IPS DF 4.7 (cell line): ENCODE measurements at regions not wholly inside any gene's neighbourhood (a gene's known extent, or its start where the extent isn't known, plus 50 kb on each side); places are given as distances from the start of the nearest gene placed in this dataset.

ENCODE experiments used
- DNase-seq: peaks from one replicate; pipeline ENCODE4 v3.0.0-alpha.2; 2013; ENCODE audit warnings: low spot score; ENCODE audit errors: extremely low read depth

DNA sequence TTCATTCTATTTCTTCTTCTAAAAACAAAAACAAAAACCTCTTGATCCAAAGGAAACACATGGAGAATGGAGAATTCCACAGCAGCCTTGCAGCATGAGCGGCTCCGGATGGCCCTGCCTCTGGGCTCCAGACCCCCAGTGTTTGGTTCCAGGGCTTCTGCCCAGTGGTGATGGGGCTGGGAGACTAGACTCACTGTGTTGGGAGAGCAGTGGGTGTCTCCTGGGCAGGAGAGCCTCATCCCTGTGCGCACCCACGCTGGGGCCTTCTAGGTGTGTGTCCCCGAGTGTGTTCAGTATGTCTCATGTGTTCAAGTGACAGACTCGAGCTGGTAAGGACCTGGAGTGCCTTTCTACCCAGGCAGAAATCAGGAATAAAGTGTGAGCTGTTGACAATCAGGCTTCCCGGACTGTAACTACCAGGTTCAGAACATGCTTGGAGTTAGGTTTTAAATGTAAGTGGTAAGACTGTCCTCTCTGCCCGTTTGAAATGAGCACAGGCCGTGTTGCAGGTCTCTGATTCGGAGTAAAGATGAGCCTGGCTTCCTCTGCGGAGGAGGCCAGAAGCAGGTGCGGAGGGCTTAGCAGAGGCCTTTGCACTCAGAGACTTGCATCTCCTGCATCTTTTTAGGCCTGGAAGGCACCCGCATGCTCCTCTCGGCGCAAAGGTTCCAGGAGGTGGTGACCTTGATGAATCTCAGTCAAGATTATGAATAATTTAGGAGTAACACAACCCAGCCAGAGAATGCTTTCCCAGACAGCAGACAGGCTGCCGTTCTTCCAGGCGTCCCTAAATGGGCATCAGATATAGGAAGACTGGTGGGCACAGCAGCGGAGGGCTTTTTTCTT is 253.6 kb downstream of the CDH26 start:
- DNase-seq: no peak

DNA sequence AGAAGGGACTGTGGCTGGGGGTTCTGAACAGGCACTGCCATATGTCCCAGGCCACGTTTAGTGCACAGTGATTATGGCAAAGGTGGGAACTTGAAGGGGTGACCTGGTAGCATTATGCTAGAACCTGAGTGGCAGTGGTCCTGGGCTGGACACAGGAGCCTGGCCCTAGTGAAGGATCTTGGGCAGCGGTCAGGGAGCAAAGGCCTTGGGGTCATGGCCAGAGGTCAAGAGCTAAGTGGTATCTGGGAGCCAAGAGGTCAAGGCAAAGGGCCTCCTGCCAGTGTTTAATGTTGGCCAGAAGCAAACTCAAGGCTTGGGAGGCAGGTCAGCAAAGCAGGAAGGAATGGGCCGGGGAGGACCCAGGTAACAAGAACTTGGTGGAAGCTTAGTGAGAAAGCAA is 254.5 kb downstream of the CDH26 start:
- no peak for DNase-seq

DNA sequence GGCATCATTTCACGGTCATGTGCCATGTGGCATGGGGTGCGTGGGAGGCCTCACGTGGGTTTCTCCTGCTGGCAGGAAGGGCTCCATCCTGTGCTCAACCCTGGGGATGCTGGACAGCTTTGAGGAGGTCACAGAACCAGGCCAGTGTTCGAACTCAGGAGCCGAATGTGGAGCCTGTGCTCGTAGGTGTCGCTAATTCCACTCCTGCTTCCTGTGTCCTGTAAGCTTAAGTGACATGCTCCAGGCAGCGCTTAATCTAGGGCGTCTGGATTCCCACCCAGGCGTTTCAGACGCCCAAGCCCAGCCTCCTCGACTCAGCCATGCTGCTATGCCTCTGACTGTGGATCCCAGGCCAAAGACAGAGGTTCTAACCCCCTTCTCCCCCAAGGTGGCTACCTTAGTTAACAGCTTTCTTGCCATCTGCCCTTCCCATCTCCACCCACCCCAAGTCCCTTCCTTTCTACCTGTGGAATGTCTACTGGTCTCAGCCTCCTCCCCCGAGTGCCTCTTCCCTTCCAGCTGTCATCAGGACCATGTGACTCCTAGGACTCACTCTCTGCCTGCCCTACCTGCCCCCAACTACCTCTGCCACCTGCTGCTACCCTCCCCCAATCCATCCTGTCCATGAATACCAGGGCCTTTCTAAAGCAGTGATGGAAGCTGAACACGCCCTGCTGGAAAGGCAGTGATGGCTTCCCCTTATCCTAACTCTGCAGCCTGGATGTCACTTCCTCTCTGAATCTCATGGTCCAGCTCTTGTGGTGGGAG is 255.1 kb downstream of the CDH26 start:
- DNase-seq: no peak

DNA sequence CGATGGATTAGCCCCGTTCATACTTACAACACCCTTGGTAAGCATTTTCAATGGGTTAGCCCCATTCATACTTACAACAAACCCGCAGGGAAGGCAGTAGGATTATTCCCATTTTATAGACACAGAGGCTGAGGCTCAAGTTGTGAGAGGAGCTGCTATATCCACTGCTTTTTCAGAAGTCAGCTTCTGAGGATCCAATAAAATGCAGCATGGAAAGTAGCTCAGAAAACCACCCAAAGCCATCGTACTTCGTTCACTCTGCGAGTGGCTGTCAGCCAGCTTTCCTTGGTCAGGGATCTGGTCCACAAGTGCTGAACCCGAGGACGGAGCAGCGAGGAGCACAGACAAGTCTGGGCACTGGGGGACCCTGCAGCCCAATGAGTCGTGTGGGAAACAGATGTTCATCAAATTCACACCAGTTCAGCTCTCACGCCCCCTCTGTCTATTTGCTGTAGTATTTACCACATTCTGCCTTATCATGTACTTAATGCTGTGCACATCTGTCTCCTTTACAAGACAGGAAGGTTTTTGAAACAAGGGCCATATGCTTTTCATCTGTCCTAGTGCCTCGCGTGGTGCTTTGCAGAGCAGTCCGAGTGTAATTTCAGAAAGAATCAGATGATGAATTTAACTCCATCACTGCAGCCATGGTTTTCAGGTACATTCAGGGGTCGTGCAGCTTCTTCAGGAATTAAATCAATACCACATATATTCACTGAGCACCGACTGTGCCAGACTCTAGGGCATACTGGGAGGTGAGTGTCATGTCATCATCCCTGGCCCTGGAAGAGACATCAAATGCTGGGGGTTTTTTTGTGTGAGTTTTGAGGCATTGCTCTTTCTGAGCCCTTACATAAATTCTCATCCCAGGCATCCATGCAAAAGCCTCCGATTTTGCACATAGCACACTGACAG is 256.9 kb downstream of the CDH26 start:
- no peak for DNase-seq

DNA sequence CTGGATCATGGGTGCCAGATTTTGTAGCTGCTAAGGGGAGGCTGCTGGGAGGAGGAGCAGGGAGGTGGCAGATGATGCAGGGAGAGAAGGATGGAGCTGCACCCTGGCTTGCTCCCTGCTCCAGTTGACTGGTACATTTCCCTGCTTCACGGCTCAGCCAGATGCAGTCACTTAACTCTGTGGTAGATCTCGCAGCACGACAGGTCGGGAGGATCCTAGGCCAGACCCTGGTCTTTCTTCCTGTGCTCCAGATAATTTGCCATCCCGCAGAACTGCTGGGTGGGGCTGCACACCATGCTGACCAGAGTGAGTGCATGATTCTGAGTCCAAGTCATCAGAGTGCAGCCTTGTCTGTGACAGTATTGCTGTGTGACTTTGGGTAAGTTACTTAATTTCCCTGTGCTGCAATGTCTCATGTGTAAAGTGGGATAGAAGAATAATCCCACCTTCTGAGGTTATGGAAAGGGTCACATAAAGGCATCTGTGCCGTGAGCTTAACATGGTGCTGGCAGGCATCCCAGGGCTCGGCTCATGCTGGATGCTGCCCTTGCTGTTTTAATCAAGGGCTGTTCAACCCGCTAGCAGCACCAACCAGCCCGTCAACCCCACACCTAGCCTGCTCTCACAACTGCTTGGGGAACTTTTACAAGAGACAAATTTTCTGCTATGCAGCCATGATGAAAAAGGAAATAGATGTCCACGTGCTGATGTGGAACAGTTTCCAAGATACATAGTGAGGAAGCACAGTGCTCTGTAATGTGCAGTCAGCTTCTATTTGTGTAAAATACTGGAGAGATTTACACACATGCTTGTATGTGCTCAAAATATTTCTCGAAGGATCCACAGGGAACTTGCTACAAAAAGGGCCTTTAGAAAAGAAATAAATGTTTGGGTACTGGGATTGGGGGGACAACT is 257.9 kb downstream of the CDH26 start:
- no peak for DNase-seq

DNA sequence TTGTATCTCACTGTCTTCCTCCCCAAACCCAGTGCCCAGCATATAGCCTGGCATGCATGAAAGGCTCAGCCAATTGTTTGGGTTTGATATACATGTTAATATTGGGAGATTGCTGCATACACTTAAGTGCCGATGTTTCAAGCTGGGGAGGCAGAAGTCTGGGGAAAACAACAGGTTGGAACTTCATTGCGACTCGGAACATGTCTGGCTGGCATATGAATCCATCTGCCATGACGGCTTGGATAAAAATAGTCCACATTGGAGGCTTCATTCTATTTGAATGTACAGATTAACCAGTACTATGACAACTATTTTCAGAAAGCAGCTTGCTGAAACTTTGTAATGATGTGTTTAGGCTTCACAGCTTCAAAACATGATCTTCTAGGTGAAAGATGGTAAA is 261.0 kb downstream of the CDH26 start:
- no peak for DNase-seq

DNA sequence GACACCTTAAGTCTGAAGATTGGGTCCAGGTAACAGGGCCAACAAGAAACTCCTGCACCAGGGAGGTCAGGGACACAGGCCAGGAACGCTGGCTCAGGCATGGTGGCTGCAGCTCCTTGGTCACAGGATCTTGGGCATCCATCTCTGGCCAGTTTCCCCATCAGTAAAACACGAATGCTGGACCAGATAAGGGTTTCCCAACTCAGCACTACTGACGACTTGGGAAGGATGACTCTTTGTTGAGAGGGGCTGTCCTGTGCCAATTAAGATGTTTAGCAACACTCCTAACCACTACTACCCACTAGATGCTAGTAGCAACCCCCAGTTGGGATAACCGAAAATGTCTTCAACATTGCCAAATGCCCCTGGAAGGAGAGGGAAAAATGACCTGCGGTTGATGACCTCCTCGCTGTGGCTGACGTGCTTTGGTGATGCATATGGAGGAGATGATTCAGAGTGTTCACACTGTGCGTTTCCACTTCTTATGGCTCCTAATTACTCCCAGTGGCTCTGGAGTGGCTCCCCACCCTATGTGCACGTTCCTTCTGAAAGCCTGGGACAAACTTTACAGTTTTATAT is 261.9 kb downstream of the CDH26 start:
- no peak for DNase-seq

DNA sequence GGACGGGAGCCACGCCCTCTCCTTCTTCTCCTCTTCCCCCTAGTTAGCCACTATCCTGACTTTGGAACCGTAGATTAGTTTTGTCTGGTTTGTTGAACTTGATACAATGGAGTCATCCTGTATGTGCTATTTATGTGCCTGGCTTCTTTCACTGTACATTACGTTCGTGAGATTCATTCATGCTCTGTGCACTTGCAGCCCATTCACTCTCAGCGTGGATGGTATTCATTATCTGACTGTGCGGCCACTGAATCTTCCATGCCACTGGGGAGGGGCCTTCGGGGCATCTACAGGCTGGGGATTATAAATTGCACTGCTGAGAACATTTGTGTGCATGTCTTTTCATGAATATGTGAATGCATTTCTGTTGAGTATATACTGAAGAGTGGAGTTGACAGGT is 262.5 kb downstream of the CDH26 start:
- DNase-seq: no peak

DNA sequence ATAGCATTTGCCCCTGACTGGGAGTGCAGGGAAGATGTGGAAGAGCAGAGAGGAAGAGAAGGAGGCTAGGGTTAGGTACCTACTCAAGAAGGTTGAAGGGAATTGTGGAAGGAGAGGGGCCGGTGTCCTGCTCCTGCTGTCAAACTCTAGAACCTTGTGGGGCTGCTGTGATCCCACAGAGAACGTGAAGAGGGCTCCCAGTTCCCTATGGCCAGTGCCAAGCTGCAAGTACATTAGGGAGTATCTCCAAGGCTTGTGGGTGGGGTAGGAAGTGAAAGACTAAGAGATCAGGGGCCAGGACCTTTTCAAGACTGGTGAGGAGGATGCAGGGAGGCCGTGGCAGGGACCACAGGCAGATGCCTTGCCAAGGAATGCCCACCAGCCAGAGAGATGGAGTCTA is 263.4 kb downstream of the CDH26 start:
- DNase-seq: no peak

DNA sequence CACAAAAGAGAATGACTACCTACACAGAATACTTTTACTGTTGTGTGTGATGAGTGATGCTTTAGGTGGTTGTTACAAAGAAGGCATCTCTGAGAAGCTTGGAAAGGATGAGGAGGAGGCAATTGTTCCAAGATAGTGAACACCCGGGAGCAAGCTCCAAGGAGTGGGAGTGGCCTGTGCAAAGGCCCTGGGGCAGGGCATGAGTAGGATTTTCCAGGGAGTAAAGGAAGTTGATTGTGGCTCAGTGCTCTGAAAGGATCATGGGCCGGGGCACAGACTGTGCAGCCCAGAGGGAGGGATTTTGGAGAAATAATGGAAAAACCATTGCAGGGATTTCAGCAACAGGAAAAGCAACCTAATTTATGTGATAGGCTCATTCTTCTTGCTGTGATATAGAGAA is 264.3 kb downstream of the CDH26 start:
- no peak for DNase-seq

DNA sequence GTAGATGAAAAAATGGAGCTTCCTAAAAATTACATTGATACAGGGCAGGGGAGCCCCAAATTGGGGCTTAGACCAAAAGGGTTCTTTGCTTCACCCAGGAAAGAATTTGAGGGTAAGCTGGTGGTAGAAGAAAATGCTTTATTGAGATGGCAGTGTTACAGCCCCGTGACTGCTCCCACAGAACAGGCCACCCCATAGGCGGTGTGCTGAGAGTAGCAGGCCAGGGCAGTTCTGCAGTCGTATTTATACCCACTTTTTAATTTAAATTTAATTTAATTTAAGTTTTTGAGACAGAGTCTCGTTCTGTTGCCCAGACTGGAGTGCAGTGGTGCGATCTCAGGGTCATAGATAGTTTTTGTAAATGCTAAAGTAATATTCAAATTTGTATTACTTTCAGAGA is 265.0 kb downstream of the CDH26 start:
- DNase-seq: no peak

DNA sequence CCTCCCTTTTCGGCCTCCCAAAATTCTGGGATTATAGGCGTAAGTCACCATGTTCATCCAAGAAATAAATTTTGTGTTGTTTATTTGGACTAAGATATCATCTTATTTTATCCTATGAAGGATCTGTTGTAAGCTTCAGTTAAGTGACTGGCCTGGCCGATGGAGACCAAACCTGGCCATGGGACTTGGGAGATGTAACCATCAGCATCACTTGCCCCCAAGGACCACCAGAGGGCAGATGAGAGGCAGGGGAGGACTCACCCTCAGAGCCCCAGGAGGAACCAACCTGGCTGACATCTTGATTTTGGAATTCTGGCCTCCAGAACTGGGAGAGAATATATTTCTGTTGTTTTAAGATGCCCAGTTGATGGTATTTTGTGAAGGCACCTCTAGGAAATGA is 266.7 kb downstream of the CDH26 start:
- DNase-seq: no peak

DNA sequence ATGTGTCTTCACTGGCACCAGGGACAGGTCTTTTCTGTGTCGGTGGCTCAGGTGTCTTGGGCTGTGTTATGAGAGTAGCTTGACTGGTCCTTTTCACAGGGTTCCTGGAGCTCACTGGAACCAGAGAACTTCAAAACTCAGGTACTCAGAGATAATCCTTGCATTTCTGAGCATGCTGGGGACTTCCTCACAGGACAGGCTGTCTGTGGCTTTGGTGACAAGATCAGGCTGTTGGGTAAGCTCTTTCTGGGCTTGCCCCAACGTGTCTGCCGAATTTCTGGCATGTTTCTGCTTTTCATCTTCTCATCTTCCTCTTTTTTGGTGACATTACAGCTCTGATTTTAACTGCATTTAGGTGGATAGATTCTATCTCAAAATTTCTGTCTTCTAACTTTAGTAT is 270.0 kb downstream of the CDH26 start:
- no peak for DNase-seq

DNA sequence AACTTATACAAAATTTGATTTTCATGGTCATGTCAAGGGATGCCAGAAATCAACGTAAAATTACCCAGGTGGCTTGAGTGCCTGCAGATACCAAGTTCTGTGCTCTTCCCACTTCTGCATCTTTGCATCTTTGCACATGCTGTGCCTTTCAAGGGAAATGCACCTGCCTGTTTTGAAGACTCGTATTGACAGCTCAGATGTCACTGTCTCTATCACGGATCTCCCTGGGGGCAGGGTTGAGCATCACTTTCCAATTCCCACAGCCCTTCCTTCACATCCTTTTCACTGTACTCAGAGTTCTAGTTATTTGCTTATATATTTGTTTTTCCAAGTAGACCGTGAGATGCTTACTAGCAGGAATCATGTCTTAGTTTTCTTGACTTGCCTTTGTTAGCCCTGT is 274.2 kb downstream of the CDH26 start:
- DNase-seq: no peak

DNA sequence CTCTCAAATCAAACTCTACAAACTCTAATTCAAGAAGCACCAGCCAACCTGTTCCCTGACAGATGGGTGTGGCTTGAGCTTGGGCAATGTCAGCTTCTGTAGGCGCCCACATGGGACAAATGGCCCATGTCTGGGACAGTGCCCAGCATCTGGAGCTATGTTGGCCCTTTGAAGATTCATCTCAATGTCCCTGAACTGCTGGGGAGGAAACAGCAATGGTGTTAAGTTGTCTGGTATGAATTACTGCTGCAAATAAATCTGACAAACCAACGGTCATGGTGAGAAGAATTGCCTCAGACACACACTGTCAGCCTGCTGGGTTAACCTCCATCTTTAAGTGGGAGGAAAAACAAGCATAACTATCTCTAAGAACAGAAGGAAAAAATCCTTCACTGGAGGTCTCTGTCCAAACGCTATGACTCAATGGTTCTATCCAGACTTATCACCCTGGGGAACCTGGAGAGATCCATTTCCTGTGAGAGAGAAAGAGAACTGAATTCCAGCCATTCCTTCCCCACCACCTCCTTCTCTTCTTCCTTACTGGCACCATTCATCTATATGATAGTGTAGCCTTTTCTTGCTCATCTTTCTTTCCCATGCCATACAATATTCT is 274.9 kb downstream of the CDH26 start:
- DNase-seq: no peak

DNA sequence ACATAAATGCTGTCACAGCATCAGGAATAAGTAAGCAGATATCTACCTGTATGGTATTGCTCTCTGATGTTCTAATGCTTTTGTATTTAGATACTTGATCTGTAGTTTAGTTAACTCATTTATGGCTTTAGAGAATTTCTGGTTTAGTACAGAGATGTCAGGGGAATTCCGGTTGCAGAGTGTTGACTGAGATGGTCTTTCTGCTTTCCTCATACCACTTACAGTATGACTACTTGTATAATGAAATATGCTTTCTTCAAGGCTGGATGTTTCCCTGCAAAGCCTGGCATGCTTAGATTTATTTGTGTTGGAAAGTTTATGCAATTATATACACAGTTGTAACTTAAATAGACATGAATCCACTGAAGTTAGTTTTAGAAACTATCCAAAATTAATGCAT is 278.4 kb downstream of the CDH26 start:
- no peak for DNase-seq

DNA sequence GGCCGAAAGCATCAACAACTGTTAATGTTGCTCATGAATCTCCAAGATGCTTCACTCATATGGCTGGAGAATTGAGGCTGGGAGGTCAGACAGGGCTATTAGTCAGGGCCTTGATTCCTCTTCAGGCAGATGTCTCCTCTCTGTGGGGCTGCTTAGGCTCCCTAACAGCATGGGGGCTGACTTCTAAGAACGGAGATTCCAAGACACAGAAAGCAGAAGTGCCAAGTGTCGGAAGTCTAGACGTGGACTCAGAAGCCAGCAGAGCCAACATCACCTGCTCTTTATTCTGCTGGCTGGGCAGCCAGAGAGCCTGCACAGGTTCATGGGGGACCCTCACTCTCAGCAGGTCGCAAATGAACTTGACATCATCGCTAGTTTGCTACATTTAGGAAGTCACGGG is 279.8 kb downstream of the CDH26 start:
- no peak for DNase-seq

DNA sequence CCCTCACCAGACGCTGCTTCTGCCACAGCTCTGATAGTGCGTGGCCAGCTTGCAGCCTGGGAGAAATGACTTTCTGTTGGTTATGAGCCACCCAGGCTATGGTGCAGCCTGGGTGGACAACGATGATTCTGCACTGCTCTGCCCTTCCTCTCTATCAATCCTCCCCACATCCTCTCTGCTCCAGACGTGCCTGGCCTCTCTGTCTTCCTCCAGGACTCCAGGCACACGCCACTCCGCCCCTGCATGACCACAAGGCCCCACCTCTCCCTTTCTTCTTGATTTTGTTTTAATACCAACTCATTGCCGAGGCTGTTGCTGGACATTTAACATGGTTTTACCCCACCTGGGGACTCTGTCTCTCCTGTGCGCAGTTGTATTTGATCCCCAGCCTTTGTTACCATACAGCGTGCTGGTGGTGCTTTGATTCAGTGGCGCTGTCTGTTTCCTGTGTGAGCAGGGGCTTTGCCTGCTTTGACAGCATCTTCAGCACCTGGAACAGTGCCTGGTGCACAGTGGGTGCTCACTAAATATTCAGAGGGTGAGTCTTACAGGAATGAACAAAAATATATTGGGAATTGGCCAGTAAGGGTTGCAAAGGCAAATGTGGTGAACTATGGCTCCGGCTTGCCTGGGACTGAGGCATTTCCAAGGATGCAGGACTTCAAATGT is 280.9 kb downstream of the CDH26 start:
- no peak for DNase-seq

DNA sequence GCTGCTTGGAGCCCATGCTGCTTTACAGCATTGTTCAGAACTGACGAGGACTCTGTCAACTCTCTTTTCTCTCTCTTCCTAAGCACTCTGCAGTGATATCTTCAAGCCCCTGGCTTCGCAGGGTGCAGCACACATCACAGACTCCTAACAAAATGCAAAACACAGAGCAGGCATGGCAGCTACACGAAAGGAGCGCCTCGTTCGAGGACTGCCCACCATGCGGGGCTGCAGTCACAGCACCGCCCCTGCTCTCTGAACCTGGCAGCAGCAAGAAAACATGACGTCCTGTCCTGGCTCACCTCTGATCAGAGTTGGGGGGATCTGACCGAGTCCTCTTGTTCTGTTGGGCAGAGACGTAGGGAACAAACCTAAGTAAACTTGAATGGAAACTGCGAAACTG is 281.7 kb downstream of the CDH26 start:
- DNase-seq: no peak
